DND-41 (cell line): ENCODE measurements at regions not wholly inside any gene's neighbourhood (a gene's known extent, or its start where the extent isn't known, plus 50 kb on each side); places are given as distances from the start of the nearest gene placed in this dataset.

Source experiments
- ATAC-seq: fragments of 200-7000 bp; cut with Tn5 transposase; 3 replicates; pipeline ENCODE4 v1.9.1; 2021; ENCODE audit warnings: low read depth; ENCODE audit not compliant: insufficient read depth
- DNase-seq: peaks from one replicate; pipeline ENCODE4 v3.0.0-alpha.2; 2020
- H2AFZ ChIP-seq: 2 replicates; pipeline ENCODE4 v1.6.0; 2012; ENCODE audit warnings: low read depth, low read length
- H3K27ac ChIP-seq: 2 replicates; pipeline ENCODE4 v1.5.1; 2012; ENCODE audit warnings: low read length, inconsistent platforms
- H3K27me3 ChIP-seq: fragments of 200-600 bp; sonication (generic); 2 replicates; pipeline ENCODE4 v1.6.0; 2012; ENCODE audit warnings: low read length, mild to moderate bottlenecking, inconsistent platforms; ENCODE audit not compliant: insufficient read depth, poor library complexity
- H3K36me3 ChIP-seq: 2 replicates; pipeline ENCODE4 v1.5.1; 2012; ENCODE audit warnings: low read length, inconsistent platforms; ENCODE audit not compliant: insufficient read depth
- H3K4me1 ChIP-seq: 2 replicates; pipeline ENCODE4 v1.5.1; 2012; ENCODE audit warnings: mild to moderate bottlenecking, low read length; ENCODE audit not compliant: insufficient read depth
- H3K4me2 ChIP-seq: 2 replicates; pipeline ENCODE4 v1.6.0; 2012; ENCODE audit warnings: mild to moderate bottlenecking, moderate library complexity, low read length, inconsistent platforms; ENCODE audit not compliant: insufficient read depth
- H3K4me3 ChIP-seq, 2 experiments: fragments of 200-600 bp in 1 of 2; shearing (Covaris generic) in 1 of 2; 2 replicates each; pipeline ENCODE4 v1.5.1; 2012 to 2016; ENCODE audit warnings: inconsistent platforms in 2 of 2, low read length in 2 of 2, mild to moderate bottlenecking in 2 of 2, low read depth in 1 of 2, moderate library complexity in 1 of 2
- H3K79me2 ChIP-seq: 2 replicates; pipeline ENCODE4 v1.6.0; 2012; ENCODE audit warnings: low read length, inconsistent platforms; ENCODE audit not compliant: insufficient read depth
- H3K9ac ChIP-seq: 2 replicates; pipeline ENCODE4 v1.6.0; 2012; ENCODE audit warnings: low read depth, mild to moderate bottlenecking, inconsistent platforms, low read length, moderate library complexity
- H3K9me3 ChIP-seq: 2 replicates; pipeline ENCODE4 v1.5.1; 2012; ENCODE audit warnings: low read length, moderate library complexity, mild to moderate bottlenecking, inconsistent platforms; ENCODE audit not compliant: insufficient read depth, severe bottlenecking
- H4K20me1 ChIP-seq: 2 replicates; pipeline ENCODE4 v1.6.0; 2012; ENCODE audit warnings: low read length; ENCODE audit not compliant: insufficient read depth
- EZH2 ChIP-seq: IDR thresholded peaks from 3 replicates; pipeline ENCODE4 v1.6.1; 2012; ENCODE audit warnings: borderline replicate concordance, low read depth, mild to moderate bottlenecking, moderate library complexity, low read length, inconsistent platforms; ENCODE audit not compliant: severe bottlenecking
- TF ChIP-seq, protein P1 (sequence below): IDR thresholded peaks from 2 replicates; pipeline ENCODE4 v1.5.1; 2012; ENCODE audit warnings: borderline replicate concordance, low read length, moderate library complexity, mild to moderate bottlenecking; ENCODE audit not compliant: poor library complexity, severe bottlenecking; ENCODE audit errors: extremely low read depth

DNA sequence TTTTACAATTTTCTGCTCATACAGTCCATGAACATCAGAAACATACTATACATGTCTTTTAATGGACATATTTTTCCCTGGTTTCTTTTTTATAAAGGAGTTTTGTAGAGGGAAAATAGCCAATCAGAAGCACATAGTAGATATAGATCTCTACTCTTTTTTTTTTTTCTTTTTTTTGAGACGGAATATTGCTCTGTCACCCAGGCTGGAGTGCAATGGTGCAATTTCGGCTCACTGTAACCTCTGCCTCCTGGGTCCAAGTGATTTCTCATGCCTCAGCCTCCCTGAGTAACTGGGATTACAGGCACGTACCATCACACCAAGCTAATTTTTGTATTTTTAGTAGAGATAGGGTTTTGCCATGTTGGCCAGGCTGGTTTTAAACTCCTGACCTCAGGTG lies 83.2 kb upstream of the MGAT5 start:
- no peaks in the 10 kb centered on the region for H3K27me3 ChIP-seq
- no peaks in the 10 kb centered on the region for H3K36me3 ChIP-seq
- no peaks in the 10 kb centered on the region for H3K4me1 ChIP-seq
- H3K4me3 ChIP-seq = no peak overlapping the region
- H3K4me2 ChIP-seq = no peak overlapping the region
- peaks cover 55% of the 10 kb centered on the region; the same call in 1 of the 2 replicates for H4K20me1 ChIP-seq
- H2AFZ ChIP-seq = no peak overlapping the region
- H3K9ac ChIP-seq = no peak overlapping the region
- no peak for TF ChIP-seq EZH2
- TF ChIP-seq, protein P1, sequence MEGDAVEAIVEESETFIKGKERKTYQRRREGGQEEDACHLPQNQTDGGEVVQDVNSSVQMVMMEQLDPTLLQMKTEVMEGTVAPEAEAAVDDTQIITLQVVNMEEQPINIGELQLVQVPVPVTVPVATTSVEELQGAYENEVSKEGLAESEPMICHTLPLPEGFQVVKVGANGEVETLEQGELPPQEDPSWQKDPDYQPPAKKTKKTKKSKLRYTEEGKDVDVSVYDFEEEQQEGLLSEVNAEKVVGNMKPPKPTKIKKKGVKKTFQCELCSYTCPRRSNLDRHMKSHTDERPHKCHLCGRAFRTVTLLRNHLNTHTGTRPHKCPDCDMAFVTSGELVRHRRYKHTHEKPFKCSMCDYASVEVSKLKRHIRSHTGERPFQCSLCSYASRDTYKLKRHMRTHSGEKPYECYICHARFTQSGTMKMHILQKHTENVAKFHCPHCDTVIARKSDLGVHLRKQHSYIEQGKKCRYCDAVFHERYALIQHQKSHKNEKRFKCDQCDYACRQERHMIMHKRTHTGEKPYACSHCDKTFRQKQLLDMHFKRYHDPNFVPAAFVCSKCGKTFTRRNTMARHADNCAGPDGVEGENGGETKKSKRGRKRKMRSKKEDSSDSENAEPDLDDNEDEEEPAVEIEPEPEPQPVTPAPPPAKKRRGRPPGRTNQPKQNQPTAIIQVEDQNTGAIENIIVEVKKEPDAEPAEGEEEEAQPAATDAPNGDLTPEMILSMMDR = no peak
- no peaks in the 10 kb centered on the region for H3K9me3 ChIP-seq
- ATAC-seq (no peak), DNase-seq (no peak)
- H3K27ac ChIP-seq = no peak overlapping the region
- H3K79me2 ChIP-seq = peaks cover 85% of the 10 kb centered on the region

DNA sequence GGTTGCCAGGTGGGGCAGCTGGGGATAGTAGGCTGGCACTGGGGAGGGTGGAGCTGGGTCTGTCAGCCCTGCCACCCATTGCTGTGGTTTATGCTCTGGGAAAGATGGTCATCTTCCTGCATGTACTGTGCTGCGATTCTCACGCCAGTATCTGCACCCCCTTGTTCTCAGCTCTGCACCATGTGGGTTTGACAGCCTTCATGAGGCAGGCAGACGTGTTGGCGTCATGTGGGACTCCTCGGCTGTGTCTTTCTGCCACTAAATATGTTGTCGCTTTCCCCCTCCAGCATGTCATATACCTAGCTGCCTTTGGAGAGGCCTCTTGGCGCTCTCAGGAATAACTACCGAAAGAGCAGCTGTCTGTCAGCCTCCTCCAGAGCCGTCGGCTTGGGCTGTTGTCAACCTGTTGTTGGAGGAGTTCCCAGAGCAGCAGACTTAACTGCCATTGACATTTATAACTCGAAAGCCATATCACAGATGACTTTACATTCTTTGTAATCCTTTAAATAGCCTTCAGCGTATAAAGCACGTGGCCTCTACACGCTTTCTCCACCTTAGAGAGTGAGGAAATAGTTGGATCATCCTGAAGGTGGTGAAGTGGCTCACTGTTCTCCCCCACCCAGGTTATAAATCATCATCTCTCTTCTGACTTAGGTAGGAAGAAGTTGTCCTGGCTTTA lies 80.4 kb upstream of the MGAT5 start:
- peaks cover 78% of the 10 kb centered on the region for H3K79me2 ChIP-seq
- H4K20me1 ChIP-seq = peaks cover 55% of the 10 kb centered on the region

DNA sequence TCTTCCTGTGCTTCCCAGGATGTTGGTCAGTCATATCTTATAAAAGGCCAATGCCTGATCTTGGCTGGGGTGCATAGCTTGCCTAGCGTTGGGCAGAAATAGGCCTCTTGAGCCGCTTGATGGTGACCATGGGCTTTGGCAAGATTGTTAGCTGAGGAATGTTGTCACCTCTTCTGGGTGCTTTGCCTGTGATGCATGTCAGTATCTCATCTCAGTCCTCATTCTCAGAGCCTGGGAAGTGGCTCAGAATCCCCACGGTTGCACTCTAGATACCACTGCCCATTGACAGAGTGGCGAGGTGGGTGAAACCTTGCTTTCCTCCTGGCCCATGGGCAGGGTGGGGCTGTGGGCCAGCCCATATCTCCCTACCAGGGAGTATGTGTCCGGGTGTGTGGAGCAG lies 79.2 kb upstream of the MGAT5 start:
- H3K27ac ChIP-seq = no peak overlapping the region
- no peak for ATAC-seq
- peaks cover 77% of the 10 kb centered on the region for H3K79me2 ChIP-seq
- no peak overlapping the region for H3K4me3 ChIP-seq
- H3K4me1 ChIP-seq = no peaks in the 10 kb centered on the region
- H3K9ac ChIP-seq = no peak overlapping the region
- no peaks in the 10 kb centered on the region for H3K27me3 ChIP-seq
- no peaks in the 10 kb centered on the region for H3K9me3 ChIP-seq
- DNase-seq = no peak
- no peak overlapping the region for H2AFZ ChIP-seq
- peaks cover 58% of the 10 kb centered on the region for H4K20me1 ChIP-seq
- H3K36me3 ChIP-seq = no peaks in the 10 kb centered on the region
- no peak overlapping the region for H3K4me2 ChIP-seq
- TF ChIP-seq EZH2 = no peak
- TF ChIP-seq, protein P1 = no peak

More for the DNA sequence above, 80.4 kb upstream of the MGAT5 start:
- Histone ChIP-seq H3K27ac (no peak overlapping the region), H2AFZ (no peak overlapping the region), H3K9me3 (no peaks in the 10 kb centered on the region), H3K27me3 (no peaks in the 10 kb centered on the region), H3K36me3 (no peaks in the 10 kb centered on the region), H3K4me3 (no peak overlapping the region), H3K4me2 (no peak overlapping the region), H3K4me1 (no peaks in the 10 kb centered on the region), H3K9ac (no peak overlapping the region)
- ATAC-seq (0 out of 3 replicates have a peak, but pooled peaks have one; percentile 35), DNase-seq (no peak)
- no peak for TF ChIP-seq EZH2
- TF ChIP-seq, protein P1 = no peak
